ENCODE measurements at regions not wholly inside any gene's neighbourhood (a gene's known extent, or its start where the extent isn't known, plus 50 kb on each side); places are given as distances from the start of the nearest gene placed in this dataset.

DNA sequence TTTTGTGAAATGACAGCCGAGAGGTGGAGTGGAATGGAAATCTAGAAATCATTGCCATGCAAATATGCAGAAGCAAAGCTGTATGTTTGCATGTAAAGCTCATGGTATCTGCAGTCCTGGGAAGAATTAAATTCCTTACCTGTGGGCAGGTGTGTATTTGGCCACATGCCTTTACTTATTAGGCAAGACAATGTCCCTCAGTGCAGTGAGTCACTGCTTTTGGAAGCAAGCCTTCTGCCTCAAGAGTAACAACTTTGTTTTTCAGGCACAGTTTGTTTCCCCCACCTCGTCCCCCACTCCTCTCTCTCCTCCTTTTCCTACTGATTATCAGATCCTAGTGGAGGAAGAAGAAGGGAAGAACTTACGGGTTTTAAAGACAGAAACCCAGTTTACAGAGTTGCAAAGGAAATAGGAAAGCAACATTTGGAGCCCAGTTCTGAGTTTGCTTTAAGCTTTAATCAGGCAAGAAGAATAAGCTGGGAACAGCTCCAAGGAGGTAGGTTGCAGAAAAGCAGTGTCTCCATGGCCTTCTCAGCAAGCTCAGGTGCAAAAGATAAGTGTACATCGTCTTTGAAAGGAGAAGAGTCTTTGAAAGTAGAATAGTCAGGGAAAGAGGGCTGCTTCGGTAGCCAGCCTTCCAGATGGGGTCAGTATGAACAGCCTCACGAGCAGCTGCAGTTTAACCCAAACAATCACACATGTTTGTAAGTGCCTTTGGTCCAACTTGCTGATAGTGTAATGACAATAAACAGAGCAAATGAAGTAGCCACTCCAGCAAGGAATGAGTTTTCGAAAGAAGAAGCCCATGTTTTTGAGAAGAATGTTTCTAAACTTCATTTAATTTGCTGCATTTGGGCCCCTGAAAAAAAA is 190.1 kb downstream of the KLF5 start:
- Histone ChIP-seq H3K27me3 (ENCODE audit: control insufficient read depth, insufficient read depth, low read length) (no peaks in the 10 kb centered on the region), H2AFZ (no peak overlapping the region), H3K79me2 (no peaks in the 10 kb centered on the region), H3K4me3 (ENCODE audit: low read depth, low read length) (no peak overlapping the region), H3K9me3 (ENCODE audit: control insufficient read depth, low read length) (no peaks in the 10 kb centered on the region), H3K4me2 (ENCODE audit: low read length) (no peak overlapping the region), H3K4me1 (no peaks in the 10 kb centered on the region), H3K27ac (no peak overlapping the region), H3K9ac (no peak overlapping the region), H3K36me3 (ENCODE audit: control insufficient read depth, insufficient read depth, low read length) (no peaks in the 10 kb centered on the region)
- TF ChIP-seq, protein P1, sequence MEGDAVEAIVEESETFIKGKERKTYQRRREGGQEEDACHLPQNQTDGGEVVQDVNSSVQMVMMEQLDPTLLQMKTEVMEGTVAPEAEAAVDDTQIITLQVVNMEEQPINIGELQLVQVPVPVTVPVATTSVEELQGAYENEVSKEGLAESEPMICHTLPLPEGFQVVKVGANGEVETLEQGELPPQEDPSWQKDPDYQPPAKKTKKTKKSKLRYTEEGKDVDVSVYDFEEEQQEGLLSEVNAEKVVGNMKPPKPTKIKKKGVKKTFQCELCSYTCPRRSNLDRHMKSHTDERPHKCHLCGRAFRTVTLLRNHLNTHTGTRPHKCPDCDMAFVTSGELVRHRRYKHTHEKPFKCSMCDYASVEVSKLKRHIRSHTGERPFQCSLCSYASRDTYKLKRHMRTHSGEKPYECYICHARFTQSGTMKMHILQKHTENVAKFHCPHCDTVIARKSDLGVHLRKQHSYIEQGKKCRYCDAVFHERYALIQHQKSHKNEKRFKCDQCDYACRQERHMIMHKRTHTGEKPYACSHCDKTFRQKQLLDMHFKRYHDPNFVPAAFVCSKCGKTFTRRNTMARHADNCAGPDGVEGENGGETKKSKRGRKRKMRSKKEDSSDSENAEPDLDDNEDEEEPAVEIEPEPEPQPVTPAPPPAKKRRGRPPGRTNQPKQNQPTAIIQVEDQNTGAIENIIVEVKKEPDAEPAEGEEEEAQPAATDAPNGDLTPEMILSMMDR (IDR thresholded peaks at IDR 0.05): no peak

DNA sequence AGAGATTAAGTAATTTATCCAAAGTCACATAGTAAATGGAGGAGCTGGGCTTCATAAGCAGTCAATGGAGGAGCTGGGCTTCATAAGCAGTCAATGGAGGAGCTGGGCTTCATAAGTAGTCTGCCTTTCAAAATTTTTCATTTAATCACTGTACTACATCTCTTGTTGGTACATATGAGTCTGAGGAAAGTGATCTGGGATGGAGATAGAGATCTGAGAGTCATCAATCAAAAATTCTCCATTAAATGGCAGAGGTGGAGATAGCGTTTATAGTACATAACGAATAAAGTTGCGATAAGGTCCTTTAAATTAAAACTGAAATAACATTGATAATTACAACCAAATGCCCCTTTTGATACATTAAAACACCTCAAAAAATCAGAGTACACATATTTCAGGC is 189.3 kb downstream of the KLF5 start:
- Histone ChIP-seq H3K4me2 (ENCODE audit: low read length) (no peak overlapping the region), H3K4me1 (no peaks in the 10 kb centered on the region), H3K9me3 (ENCODE audit: control insufficient read depth, low read length) (no peaks in the 10 kb centered on the region), H3K27me3 (ENCODE audit: control insufficient read depth, insufficient read depth, low read length) (no peaks in the 10 kb centered on the region), H3K79me2 (no peaks in the 10 kb centered on the region), H2AFZ (no peak overlapping the region), H3K36me3 (ENCODE audit: control insufficient read depth, insufficient read depth, low read length) (no peaks in the 10 kb centered on the region), H3K27ac (no peak overlapping the region), H3K4me3 (ENCODE audit: low read depth, low read length) (no peak overlapping the region), H3K9ac (no peak overlapping the region)
- TF ChIP-seq, protein P1 (IDR thresholded peaks at IDR 0.05): no peak

DNA sequence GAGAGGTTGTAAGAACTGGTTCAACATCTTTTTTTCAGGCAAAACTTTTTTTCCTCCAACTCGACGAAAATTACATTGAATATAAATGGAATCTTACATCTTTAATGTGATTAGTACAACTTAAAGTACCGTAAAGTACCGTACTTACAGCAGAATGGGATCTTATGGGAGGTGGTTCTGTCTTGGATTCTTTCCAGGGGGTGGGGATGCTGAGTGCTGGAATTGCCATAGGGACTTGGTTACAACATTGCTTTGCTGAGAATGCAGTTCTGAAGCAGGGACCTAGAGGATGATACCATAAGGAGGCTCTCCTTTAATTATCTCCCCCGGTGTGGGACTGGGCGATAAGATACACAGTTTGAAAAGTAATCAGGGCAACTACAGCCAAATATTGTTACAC is 186.4 kb downstream of the KLF5 start:
- Histone ChIP-seq H3K9me3 (ENCODE audit: control insufficient read depth, low read length) (no peaks in the 10 kb centered on the region), H3K4me1 (no peaks in the 10 kb centered on the region), H2AFZ (no peak overlapping the region), H3K79me2 (no peaks in the 10 kb centered on the region), H3K4me3 (ENCODE audit: low read depth, low read length) (no peak overlapping the region), H3K36me3 (ENCODE audit: control insufficient read depth, insufficient read depth, low read length) (no peaks in the 10 kb centered on the region), H3K4me2 (ENCODE audit: low read length) (no peak overlapping the region), H3K27me3 (ENCODE audit: control insufficient read depth, insufficient read depth, low read length) (no peaks in the 10 kb centered on the region), H3K9ac (no peak overlapping the region), H3K27ac (no peak overlapping the region)
- TF ChIP-seq, protein P1 (IDR thresholded peaks at IDR 0.05): no peak

GRCh38 chr13:73244467-73244866 is 185.7 kb downstream of the KLF5 start:
- TF ChIP-seq, protein P1 (IDR thresholded peaks at IDR 0.05): no peak
- no peak overlapping the region for H3K4me2 ChIP-seq (ENCODE audit: low read length)
- no peaks in the 10 kb centered on the region for H3K9me3 ChIP-seq (ENCODE audit: control insufficient read depth, low read length)
- no peaks in the 10 kb centered on the region for H3K27me3 ChIP-seq (ENCODE audit: control insufficient read depth, insufficient read depth, low read length)
- H2AFZ ChIP-seq: no peak overlapping the region
- no peaks in the 10 kb centered on the region for H3K36me3 ChIP-seq (ENCODE audit: control insufficient read depth, insufficient read depth, low read length)
- H3K4me1 ChIP-seq: no peaks in the 10 kb centered on the region
- H3K4me3 ChIP-seq (ENCODE audit: low read depth, low read length): no peak overlapping the region
- no peak overlapping the region for H3K9ac ChIP-seq
- H3K79me2 ChIP-seq: no peaks in the 10 kb centered on the region
- H3K27ac ChIP-seq: no peak overlapping the region

- Histone ChIP-seq H3K27me3 (ENCODE audit: control insufficient read depth, insufficient read depth, low read length) (no peaks in the 10 kb centered on the region), H3K27ac (no peak overlapping the region), H3K36me3 (ENCODE audit: control insufficient read depth, insufficient read depth, low read length) (no peaks in the 10 kb centered on the region), H3K9me3 (ENCODE audit: control insufficient read depth, low read length) (no peaks in the 10 kb centered on the region), H3K4me2 (ENCODE audit: low read length) (no peak overlapping the region), H3K4me1 (no peaks in the 10 kb centered on the region), H3K79me2 (no peaks in the 10 kb centered on the region), H2AFZ (no peak overlapping the region), H3K9ac (no peak overlapping the region), H3K4me3 (ENCODE audit: low read depth, low read length) (no peak overlapping the region)
- TF ChIP-seq, protein P1 (IDR thresholded peaks at IDR 0.05): no peak
Observed at GRCh38 chr13:73242515-73243015, 183.8 kb downstream of the KLF5 start.
